GM18499 (cell line): ENCODE measurements at regions not wholly inside any gene's neighbourhood (a gene's known extent, or its start where the extent isn't known, plus 50 kb on each side); places are given as distances from the start of the nearest gene placed in this dataset.
"Not testable (repeated sequence)": the region's sequence is repeated elsewhere in the genome, so short reads cannot be mapped to it uniquely, and the experiment has no call there.

Experiments
- ATAC-seq: cut with Tn5 transposase; IDR thresholded peaks from one replicate; pipeline ENCODE4 v1.9.1; 2021; ENCODE audit warnings: moderate number of reproducible peaks; ENCODE audit not compliant: insufficient read depth, unreplicated experiment

DNA sequence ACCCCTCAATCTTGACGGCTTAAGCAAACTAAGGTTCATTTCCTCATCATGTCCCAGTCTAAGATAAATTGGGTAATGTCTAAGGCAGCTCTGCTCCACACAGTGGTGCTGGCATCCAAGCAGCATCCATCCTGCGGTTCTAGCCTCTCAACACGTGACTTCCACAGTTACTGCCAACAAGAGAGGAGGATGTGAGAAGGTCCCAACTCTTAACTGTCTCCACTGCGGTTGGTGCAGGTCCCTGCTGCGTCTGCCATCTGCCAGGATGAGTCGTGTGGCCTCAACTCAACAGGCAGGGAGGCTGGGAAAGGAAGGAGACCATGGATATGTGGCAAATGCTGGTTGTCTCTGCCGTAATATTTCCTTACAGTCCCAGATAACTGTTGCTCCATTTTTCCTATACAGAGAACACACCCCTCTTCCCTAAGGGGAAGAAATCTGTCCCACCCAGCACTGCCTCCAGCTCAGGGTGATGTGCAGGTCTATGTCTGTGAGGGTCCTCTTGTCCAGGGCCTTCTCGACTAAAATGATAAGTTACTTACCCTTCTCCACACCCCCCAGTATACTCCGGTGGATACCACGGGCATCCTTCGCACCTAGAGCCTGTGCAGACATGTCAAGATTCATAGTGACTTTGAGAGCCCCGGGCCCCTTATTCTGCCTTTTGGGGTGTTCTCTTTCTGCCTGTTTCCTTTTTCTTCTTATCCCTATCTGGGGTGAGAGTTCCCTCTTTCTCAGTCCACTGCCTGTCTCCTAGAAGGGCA, 64.7 kb downstream of the KCNJ18 start:
- ATAC-seq, result no peak

GRCh38 chr17:21759636-21760035, 67.3 kb downstream of the KCNJ18 start:
- not testable (repeated sequence) for ATAC-seq

GRCh38 chr17:21763738-21764340, 71.5 kb downstream of the KCNJ18 start:
- ATAC-seq, result not testable (repeated sequence)

DNA sequence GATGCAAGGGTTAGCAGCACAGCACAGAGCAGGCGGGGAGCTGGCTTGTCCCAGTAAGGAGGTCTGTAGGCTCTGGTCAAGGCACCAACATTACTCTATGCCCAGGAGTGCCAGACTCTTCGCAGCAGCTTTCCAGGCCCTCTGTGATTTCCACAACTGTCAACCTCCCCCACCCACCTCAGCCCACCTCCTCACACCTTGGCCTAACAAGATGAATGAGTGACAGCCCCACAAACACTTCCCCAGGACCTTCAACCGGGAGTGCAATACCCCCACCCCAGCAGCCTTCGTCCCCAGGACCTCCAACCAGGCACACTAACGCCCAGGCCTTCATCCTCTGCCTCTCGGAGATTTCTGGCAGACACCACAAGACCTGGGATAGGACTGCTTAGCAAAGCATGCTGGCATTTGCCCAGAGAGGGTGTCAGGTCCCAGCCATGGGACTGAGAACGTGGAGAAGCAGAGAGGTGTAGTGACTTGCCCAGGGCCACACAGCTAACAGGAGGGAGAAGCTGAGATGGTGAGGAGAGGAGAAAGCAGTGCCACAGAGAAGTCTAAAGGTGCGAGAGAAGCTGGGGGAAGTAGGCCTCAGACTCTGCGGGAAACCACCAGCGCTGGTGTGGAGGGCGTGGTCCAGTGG, 73.4 kb downstream of the KCNJ18 start:
- not testable (repeated sequence) for ATAC-seq

DNA sequence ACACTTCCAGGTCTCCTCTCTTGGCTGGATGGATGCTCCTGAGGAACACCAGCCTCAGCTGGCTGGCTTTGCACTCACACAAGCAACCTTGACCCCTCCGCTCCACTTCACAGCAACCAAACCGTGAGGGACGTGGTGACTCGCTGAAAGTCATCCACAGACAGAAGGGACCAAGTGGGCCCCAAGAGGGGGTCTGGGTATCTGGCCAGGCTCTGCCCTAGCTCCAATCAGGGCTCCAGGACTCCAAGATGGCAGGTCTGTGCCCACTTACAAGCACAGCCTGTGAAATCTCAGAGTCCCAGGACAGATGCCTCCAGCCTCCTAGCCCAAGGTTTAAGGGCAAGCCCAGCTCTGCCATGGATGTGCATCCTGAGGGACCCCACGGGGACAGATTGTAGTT, 74.2 kb downstream of the KCNJ18 start:
- not testable (repeated sequence) for ATAC-seq

DNA sequence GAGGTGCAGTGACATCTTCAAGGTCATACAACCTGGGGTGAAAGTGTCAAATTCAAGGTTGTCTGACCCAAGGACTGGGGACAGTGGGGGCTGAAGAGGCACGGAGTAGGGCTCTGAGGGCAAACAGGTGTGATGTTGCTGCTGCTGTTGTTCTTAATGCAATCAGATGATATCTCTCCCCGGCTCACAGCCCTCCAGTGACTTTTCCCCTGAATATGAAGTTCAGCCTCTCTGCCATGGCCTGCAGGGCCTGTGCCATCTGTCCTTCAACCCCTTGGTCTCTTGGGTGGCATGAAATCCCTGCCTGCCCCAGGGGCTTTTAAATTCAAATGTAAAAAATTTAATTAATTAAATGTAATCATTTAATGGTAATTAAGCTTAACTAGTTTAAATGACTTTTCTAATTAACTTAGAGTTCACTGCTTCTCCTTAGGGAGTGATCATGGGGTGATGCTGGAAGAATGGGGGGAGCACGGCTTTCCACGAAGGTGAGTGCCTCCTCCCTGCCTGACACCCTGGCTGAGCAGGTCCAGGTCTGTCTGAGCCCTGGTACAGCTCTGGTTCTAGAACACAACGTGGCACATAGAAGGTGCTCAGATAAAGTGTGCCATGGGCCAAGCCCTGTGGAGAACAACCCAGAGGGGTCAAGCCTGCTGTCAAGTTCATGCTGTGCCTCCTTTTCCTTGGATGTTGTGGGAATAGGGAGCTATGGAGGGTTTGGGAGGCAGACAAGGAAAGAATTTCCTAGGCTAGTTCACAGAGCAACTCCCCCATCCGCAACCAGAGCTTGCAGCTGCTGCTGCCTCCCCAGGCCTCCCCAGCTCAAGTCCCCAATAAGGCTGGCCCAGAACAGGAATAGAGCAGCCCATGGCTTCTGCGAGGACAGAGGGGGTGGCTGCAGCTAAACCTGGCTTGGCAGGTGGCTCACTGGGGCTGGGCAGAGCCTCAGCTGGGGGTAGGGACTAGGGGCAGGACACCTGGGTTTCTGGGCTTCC, 75.1 kb downstream of the KCNJ18 start:
- ATAC-seq, result not testable (repeated sequence)

DNA sequence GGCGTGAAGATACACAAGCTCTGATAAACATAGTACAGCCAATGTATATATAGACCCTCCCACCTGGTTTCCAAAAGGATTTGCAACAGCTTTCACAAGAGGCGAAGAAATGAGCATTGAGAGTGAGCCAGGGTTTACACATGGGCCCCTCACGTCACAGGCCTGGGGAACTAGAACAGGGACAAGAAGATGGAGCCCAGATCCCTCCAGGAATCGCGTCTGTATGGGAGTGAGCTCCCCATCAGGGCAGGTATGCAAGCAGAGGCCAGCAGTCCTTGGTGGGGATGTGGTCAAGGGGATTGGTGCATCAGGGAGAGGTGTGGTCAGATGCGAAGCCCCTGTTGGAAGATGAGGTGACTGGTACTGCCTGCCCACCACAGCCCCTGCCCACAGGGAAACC, 75.9 kb downstream of the KCNJ18 start:
- not testable (repeated sequence) for ATAC-seq

DNA sequence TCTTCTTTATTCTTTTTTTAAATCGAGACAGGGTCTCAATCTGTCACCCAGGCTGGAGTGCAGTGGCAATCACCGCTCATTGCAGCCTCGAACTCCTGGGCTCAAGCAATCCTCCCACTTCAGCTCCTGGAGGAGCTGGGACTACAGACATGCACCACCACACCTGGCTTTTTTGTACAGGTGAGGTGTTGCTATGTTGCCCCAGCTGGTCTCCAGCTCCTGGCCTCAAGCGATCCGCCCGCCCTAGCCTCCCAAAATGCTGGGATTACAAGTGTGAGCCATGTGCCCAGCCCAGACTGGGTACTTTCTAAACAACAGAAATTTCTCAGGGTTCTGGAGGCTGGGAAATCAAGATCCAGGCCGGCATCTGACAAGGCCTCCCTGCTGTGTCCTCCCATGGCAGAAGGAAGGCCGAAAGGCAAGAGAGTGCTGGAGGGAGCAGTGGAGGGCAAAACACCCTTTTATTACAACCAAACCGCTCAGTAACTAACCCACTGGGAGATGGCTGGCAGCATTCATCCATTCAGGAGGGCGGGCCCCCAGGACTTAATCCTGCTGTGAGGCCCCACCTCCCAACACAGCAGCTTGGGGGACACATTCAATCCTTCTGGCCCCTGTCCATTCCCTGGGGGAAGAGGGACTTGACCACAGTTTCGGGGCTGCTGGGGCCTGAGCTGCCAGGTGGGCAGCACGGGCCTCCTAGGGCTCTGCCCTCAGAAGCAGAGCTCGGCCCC, 76.6 kb downstream of the KCNJ18 start:
- ATAC-seq, result not testable (repeated sequence)

DNA sequence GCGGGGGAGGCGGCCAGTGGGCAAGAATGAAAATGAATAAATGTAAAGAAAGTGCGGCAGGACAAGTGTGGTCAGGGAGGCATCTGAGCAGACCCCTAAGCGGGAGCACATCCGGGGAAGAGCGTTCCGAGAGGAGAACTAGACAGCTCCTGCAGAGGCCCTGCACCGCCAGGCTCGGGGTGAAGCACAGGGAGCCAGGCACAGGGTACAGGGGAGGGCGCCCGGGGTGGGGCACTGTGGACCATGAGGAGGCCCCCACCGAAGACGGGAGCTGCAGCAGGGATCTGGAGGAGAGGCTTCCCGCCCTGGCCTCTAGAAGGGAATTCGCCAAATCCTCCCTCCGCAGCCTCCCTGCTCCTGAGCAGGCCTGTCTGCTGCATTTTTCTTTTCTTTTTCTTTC, 77.5 kb downstream of the KCNJ18 start:
- not testable (repeated sequence) for ATAC-seq

DNA sequence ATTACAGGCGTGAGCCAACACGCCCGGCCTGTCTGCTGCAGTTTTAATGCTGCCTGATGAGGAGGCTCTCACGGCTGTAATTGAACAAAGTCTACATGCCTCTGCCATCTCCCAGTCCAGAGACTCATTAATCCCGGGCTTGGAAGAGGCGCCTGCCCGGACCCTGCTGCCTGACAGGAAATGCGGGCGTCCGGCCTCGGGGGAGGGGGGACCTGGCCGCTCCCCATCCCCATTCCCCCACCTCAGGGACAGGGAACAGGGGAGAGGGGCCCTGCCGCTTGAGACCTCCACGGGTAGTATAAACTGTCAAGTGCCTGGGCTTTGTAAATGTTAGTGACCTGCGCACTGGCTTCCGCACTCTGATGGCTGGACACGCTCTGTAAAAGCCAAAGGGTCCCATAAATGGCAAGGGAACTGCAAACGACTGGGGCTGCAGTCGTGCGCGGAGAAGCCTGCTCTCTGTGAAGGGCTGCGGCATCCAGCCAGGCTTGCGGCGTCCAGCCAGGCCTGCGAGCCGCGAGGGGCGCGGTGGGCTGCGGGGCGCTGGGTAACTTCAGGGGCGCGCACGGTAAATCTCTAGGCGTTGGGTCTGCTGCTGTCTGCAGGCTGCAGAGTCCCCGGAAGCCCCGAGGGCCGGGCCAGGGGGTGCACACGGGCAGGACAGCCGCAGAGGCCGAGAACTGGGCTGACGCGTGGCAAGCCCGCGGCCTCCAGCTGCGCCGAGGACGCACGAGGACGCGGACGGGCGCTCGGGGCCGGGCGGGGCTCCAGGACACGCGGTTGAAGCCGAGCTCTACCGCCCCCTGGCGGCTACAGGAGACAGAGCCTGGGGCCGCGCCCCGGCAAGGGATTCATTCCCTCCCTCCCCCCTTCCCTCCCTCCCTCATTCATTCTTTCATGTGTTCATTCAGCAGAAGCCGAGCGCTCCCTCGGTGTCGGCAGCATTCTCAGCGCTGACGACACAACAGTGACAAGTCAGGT, 78.4 kb downstream of the KCNJ18 start:
- ATAC-seq, result peak; percentile 63

DNA sequence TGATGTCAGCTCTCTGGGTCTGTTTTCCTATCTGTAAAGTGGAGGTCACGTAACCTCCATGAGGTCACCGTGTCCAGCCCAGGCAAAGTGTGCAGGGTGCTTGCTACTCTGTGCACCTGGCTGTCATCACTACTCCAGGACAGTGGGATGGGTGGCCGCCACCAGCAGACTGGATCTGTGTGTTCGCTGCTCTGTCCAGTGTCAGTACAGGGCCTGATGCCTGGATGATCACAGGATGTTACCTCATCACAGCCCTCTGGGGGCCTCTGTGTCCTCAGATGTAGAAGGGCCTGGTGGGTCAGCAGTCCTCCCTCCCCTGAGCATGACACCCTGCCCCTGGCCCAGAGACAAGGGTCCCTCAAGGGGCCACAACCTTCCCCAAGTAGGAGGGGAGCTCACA, 80.0 kb downstream of the KCNJ18 start:
- ATAC-seq, result no peak

GRCh38 chr17:21772991-21773713, 80.8 kb downstream of the KCNJ18 start:
- ATAC-seq, result not testable (repeated sequence)

DNA sequence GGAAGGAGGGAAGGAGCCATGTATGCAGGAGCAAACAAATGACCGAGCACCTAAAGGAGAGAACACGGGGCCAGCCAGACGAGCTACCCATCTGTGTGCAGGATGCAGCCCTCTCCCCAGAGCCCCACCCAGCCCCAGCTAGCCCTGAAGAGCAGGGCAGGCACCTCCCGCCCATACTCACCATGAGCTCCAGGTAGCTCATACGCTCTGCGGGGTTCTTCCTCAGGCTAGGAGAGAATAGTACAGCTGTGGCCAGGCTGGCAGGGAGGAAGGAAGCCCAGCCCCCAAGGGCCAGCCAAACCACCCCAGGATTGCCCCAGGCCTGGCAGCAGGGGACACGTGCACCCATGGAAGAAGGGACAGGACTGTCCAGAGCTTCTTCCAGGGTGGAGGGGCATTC, 81.9 kb downstream of the KCNJ18 start:
- ATAC-seq, result no peak

DNA sequence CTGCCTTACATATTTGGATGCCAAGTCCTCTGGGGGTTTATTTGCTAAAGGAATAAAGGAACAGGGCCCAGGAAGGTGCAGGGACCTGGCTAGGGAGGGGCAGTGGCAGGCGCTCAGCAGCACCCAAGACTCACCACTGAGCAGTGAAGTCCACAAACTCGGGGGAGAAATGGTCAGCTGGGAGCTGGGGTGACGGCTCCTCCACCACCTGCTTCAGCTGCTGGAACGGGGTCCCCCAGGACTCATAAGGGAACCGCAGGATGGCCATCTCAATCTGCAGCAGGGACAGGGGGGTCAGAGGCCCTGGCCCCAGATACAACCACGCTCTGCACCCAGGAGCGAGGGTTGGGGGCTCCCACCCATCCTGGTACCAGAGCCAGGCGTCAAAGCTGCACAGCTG, 83.2 kb downstream of the KCNJ18 start:
- not testable (repeated sequence) for ATAC-seq

DNA sequence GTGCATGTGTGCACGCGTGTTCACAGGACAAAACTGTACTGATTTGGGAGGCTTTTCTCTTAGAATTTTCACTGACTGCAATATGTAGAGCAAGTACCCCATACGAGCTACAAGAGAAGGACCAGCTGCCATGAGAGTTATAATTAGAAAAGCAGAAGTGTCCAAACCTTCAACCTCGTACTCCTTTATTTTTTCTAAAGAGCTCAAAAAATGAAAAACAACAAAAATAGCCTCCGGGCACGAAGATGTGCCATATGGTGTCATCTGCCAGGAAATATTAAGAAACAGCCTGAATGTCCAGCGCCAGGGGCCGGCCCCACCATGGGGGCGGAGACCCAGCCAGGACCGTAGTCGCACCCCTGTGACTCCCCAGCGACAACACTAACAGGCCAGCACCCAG, 84.6 kb downstream of the KCNJ18 start:
- ATAC-seq, result not testable (repeated sequence)

DNA sequence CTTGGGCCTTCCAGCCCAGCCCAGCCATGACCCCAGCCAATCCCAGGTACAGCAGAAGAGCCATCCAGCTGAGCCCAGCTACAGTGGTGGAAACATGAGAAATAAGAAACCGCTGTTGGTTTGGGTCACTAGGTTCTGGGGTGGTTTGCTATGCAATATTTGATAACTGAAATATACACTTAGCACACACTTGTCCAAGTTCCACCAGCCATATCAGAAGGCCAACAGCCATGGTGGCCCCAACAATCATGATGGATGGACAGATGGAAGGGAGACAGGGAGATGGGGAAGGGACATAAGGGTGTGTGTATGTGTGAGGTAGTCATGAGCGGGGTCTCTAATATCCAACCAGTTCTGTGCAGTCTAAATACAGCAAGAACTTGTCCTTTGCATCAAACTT, 86.5 kb downstream of the KCNJ18 start:
- ATAC-seq, result not testable (repeated sequence)

- ATAC-seq, result not testable (repeated sequence)
Observed at GRCh38 chr17:21780293-21780888, 88.1 kb downstream of the KCNJ18 start.
